ENCODE measurements at regions not wholly inside any gene's neighbourhood (a gene's known extent, or its start where the extent isn't known, plus 50 kb on each side); places are given as distances from the start of the nearest gene placed in this dataset.
"Not testable (repeated sequence)": the region's sequence is repeated elsewhere in the genome, so short reads cannot be mapped to it uniquely, and the experiment has no call there.

DNA sequence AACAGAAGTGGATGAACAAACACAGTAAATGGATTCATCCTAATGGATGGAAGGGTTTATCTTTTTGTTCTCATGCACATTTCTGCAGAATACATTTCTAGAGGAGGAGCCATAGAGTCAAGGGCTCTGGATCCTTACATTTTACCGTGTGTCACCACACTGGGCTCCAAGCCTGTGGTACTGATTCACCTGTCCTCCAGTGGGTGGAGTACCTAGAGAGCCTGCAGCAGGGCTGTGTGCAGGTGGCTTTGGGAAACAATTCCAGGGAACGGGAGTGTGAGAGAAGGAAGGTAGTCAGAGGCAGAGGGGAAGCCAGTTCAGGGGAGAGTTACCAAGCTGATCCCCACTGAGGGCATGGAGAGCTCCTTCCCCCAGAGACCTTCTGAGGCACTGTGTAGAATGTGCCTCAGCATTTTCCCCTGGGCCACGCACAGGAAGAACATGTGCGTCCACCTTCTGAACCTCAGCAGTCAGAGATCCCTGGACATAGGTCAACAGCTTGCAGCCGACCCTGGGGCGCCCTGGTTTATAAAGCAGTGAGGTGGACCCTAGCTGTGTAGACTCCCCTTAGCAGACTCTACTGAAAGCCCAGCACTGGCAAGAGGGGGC, 85.3 kb upstream of the SLC22A23 start:
- DNase-seq, result no peak

DNA sequence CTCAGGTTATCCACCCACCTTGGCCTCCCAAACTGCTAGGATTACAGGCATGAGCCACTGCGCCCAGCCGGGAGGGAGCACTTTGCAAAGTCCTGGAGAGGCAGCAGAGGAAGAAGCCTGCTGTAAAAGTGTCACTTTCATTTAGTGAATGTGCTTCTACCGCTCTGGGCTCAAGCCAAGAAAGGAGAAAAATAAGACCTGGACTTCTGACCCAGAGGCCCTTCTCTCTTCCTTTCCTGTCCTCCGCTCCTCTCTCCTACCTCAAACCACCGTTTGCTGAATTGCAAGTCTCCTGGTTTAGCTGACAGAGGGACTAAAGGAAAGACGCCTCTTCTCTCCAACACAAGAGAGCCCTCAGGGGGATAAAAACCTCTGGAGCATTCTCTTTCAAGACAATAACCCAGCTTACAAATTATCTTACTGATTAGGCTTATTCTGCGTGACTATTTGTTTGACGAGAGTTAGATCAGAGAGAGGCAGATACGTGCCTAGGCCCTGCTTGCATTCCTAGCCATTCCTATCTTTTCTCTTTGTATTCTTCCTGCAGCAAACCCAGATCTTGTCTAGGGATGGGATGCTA, 84.2 kb upstream of the SLC22A23 start:
- no peak for DNase-seq

GRCh38 chr6:3540253-3540820, 83.5 kb upstream of the SLC22A23 start:
- no peak for DNase-seq

DNA sequence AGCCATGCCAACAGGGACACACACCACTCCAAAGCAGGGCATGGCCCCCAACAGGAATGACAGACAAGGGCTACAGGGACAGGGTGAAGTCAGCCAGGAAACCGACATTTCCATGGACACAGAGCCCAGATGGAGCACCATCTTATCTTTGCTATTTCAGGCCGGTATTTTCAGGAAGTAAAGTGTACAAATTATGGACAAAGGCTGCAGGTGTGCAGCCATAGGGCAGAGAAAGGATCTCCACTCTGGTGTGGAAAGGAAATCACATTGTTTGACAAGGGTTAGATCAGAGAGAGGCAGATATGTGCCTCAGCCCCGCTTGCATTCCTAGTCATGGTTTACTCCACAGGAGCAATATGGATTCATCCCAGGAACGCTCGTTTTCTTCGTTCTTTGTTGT, 81.7 kb upstream of the SLC22A23 start:
- no peak for DNase-seq

DNA sequence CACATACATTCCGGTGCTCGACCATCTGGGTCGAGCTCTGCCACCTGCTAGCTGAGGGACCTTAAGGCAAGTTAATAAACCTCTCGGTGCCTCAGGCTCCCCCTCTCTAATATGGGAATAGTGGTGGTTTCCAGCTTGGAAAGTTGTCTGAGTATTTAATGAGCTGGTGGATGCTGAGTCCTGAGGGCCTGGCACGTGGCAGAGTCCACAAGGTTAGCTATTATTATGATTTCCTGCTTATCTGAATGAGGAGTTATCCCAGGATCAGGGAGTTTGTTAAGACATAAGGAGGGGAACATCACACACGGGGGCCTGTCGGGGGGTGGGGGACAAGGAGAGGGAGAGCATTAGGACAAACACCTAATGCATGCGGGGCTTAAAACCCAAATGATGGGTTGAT, 80.1 kb upstream of the SLC22A23 start:
- DNase-seq, result no peak

- no peak for DNase-seq
These were observed 79.1 kb upstream of the SLC22A23 start for GRCh38 chr6:3535776-3536435.

DNA sequence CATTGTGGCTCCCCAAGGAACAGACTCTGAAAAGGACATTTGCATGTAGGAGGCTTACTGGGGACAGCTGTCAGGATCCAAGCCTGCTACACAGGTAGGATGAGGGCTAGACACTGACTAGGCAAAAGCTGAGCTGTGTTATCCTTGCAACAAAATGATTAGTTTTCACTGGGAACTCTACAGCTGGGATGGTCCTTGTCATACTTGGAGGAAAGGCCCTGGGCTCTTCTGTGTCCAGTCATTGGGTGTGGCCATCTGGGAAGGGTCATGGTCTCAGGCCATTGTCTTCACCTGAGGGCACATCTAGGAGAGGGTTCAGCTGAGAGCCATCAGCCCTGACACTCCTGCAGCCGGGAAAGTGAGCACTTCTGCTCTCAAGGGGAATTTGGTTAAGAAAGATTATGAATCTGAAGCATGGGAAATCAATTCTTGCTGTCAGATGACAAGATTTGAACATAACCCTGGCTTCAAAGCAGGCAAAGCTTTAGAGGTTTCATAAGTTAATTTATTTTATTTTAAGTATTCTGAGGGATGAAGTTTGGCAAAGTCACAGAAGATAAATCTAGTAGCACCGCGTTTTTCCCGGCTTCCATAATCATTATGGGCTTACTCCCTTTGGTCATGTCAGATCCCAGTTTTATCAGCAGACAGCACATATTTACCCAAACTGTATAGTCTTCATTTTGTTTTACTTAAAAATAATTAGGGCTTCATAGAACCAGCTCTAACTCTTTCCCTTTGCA, 78.4 kb upstream of the SLC22A23 start:
- no peak for DNase-seq

DNA sequence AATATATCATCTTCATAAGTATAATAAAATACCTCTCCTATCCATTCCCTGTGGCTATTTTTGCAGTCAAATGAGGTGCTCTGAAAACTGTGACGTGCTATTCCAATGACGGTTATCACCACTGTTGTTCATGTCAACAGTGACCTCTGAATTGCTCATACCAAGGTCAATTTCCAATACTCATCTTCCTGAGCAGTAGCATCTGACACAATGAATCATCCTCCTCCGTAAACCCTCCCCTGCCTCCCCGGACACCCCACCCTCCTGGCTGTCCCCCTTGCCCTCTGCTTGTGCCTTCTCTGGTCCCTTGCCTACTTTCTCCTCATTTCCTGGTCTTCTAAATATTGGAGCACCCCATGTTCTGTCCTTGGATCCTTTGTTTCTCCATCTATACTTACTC, 77.7 kb upstream of the SLC22A23 start:
- DNase-seq, result no peak

GRCh38 chr6:3533981-3534380, 77.1 kb upstream of the SLC22A23 start:
- DNase-seq, result no peak

GRCh38 chr6:3532296-3532916, 75.6 kb upstream of the SLC22A23 start:
- no peak for DNase-seq

- no peak for DNase-seq
These were observed 74.6 kb upstream of the SLC22A23 start for GRCh38 chr6:3531481-3531880.

GRCh38 chr6:3530515-3530914, 73.7 kb upstream of the SLC22A23 start:
- DNase-seq, result no peak

DNA sequence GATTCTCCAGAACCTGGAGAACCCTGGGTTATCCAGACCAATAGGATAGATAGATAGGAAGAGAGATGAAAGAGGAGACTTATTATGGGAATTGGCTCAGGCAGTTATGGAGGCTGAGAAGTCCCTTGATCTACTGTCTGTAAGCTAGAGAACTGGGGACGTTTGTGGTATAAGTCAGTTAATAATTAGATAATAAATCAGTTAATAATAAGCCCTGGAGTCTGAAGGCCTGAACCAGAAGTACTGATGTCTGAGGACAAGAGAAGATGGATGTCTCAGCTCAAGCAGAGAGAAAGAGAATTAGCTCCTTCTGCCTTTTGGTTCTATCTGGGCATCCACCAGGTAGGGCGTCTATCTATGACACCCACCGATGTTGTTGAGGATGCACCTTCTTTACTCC, 72.9 kb upstream of the SLC22A23 start:
- no peak for DNase-seq

- DNase-seq, result no peak
These were observed 72.4 kb upstream of the SLC22A23 start for GRCh38 chr6:3529232-3529631.

DNA sequence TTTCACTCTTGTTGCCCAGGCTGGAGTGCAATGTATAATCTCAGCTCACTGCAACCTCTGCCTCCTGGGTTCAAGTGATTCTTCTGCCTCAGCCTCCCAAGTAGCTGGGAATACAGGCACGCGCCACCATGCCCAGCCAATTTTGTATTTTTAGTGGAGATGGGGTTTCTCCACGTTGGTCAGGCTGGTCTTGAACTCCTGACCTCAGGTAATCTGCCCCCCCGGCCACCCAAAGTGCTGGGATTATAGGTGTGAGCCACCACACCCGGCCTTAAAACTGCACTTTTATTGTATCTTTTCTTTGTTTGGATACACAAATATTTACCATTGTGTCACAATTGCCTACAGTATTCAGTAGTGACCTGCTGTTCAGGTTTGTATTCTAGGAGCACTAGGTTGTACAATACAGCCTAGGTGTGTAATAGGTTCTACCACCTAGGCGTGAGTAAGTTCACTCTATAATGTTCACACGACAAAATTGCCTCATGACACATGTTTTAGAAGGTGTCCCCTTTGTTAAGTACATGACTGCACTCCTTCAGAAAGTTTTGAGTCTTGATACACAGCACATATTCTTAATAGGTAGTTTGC, 71.3 kb upstream of the SLC22A23 start:
- not testable (repeated sequence) for DNase-seq

GRCh38 chr6:3527651-3527977, 70.8 kb upstream of the SLC22A23 start:
- DNase-seq, result no peak

DNA sequence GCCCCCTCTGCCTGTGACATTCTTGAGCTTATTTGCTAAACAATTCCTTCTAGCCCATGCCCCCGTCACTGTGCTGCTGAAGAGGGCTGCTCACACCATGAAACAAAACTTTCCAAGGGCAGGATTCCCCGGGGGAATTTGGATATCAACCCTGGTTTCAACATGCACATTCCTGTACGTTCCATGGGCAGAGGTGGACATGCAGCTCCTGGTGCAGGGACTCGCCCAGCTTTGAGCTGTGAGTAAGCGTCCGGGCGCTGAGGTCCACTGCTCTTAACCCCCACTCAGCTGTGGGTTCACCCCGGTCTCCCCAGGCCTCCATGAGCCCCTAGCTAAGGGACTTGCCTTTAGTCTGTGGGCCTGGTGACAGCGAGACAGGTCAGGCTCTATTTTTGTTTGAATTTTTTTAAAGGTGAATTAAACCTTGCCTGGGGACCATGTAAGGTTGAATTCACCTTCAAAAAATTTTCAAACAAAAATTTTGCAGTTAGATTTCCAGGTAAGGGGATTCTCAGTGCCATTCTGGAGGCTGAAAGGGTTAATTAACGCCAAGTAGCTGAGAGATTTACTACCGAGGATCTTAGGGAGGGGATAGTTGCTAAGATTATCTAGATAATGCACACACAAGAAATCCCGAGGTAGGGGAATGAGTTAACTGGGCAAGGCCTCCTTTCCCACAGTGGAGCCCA, 70.3 kb upstream of the SLC22A23 start:
- no peak for DNase-seq

GRCh38 chr6:3525915-3526314, 69.1 kb upstream of the SLC22A23 start:
- DNase-seq, result no peak

- DNase-seq, result no peak
These were observed 67.6 kb upstream of the SLC22A23 start for GRCh38 chr6:3524456-3524855.

DNA sequence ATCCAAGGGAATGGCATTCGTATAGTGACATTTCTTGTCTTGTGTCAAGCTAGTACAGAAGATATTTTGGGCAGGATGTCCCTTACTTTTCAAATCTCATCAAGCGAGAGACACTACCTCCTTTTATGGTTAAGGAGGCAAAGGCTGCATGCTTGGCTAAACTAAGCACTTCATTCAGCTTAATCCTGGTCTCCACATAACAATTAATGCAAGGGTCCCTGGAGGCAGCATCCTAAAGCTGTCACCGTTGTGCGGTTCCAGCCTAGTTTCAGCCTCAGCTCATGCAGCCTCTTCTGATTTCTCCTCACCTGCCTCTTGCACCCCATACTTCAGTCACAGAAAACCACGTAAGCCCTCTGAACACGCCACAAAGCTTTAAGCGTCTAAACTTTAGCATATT, 67.1 kb upstream of the SLC22A23 start:
- DNase-seq, result no peak

- no peak for DNase-seq
These were observed 66.4 kb upstream of the SLC22A23 start for GRCh38 chr6:3523271-3523670.

GRCh38 chr6:3522561-3523260, 65.9 kb upstream of the SLC22A23 start:
- DNase-seq, result no peak

All from AML-193 (cell line).